Osteocyte (in vitro differentiated cells): ENCODE measurements at regions not wholly inside any gene's neighbourhood (a gene's known extent, or its start where the extent isn't known, plus 50 kb on each side); places are given as distances from the start of the nearest gene placed in this dataset.
"Not testable (repeated sequence)": the region's sequence is repeated elsewhere in the genome, so short reads cannot be mapped to it uniquely, and the experiment has no call there.

ENCODE experiments used
- DNase-seq: peaks from one replicate; pipeline ENCODE4 v3.0.0; 2021; ENCODE audit warnings: mixed read lengths; ENCODE audit not compliant: unreplicated experiment; ENCODE audit errors: extremely low spot score
- H3K27ac Mint-ChIP-seq: one replicate; pipeline ENCODE4 v1.8.0; 2021; ENCODE audit warnings: mild to moderate bottlenecking, mixed read lengths; ENCODE audit not compliant: unreplicated experiment
- H3K27me3 Mint-ChIP-seq: one replicate; pipeline ENCODE4 v1.8.0; 2021; ENCODE audit warnings: mixed read lengths; ENCODE audit not compliant: unreplicated experiment
- H3K36me3 Mint-ChIP-seq: one replicate; pipeline ENCODE4 v1.8.0; 2021; ENCODE audit warnings: mixed read lengths; ENCODE audit not compliant: unreplicated experiment
- H3K4me1 Mint-ChIP-seq: one replicate; pipeline ENCODE4 v1.8.0; 2021; ENCODE audit warnings: mixed read lengths; ENCODE audit not compliant: unreplicated experiment
- H3K4me3 Mint-ChIP-seq: one replicate; pipeline ENCODE4 v1.8.0; 2021; ENCODE audit warnings: mild to moderate bottlenecking, moderate library complexity, mixed read lengths; ENCODE audit not compliant: unreplicated experiment
- H3K9me3 Mint-ChIP-seq: one replicate; pipeline ENCODE4 v1.8.0; 2021; ENCODE audit warnings: mixed read lengths; ENCODE audit not compliant: unreplicated experiment
- CTCF ChIP-seq: fragments of 200-600 bp; sonication (generic); IDR thresholded peaks from 2 replicates; pipeline ENCODE4 v1.5.0; 2021; ENCODE audit warnings: antibody characterized with exemption, mild to moderate bottlenecking, moderate library complexity

- Mint-ChIP-seq H3K27ac (no peak overlapping the region), H3K4me1 (no peaks in the 10 kb centered on the region), H3K4me3 (no peak overlapping the region), H3K36me3 (no peaks in the 10 kb centered on the region), H3K9me3 (no peaks in the 10 kb centered on the region), H3K27me3 (peaks cover 28% of the 10 kb centered on the region)
- DNase-seq = no peak
- no peak for TF ChIP-seq CTCF
Measured at GRCh38 chr6:115873901-115874300, 186.8 kb downstream of the FRK start.

DNA sequence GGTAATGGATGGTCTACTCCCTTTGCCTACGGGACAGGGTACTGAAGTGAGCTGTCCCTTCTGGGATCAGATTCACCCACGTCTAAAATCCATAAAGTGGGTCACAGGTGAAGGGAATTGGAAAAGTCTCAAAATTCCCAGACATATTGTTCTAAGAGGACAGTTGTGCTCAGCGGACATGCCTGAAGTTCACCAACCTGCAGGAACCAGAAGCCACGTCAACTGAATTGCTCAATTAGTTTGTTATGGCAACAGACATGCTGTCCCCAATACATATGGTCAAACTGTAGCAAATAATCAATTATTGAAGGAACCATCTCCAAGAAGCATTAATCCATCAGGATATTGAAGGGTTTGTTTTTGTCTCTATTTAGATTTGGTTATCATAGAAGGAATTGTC, 190.2 kb downstream of the FRK start:
- H3K27ac Mint-ChIP-seq = no peak overlapping the region
- H3K4me1 Mint-ChIP-seq = no peaks in the 10 kb centered on the region
- no peak for TF ChIP-seq CTCF
- DNase-seq = no peak
- H3K9me3 Mint-ChIP-seq = no peaks in the 10 kb centered on the region
- H3K36me3 Mint-ChIP-seq = no peaks in the 10 kb centered on the region
- peaks cover 22% of the 10 kb centered on the region for H3K27me3 Mint-ChIP-seq
- H3K4me3 Mint-ChIP-seq = no peak overlapping the region

DNA sequence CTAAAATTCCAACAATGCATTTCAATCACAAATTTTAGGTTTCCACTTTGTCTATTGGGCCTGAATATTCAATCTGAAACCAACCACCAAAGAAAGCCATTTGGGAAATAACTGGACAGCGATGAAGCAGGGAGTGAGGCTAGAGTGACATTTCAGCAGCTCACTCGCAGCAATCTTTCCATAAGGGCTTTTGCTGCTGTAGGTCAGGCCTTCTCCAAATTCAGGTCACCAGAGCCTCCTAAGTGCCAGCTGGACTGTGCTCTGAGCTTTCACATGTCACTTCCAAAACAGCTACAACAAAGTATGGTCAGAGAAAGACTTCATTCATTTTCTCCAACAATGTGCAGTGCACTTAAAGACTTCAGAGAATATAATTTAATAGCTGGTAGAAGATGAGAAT, 194.8 kb downstream of the FRK start:
- H3K4me3 Mint-ChIP-seq = no peak overlapping the region
- H3K27me3 Mint-ChIP-seq = peaks cover 20% of the 10 kb centered on the region
- no peaks in the 10 kb centered on the region for H3K36me3 Mint-ChIP-seq
- TF ChIP-seq CTCF = no peak
- no peaks in the 10 kb centered on the region for H3K4me1 Mint-ChIP-seq
- DNase-seq = no peak
- H3K27ac Mint-ChIP-seq = no peak overlapping the region
- H3K9me3 Mint-ChIP-seq = no peaks in the 10 kb centered on the region

GRCh38 chr6:115863211-115863610, 197.5 kb downstream of the FRK start:
- no peaks in the 10 kb centered on the region for H3K4me1 Mint-ChIP-seq
- H3K27me3 Mint-ChIP-seq = peaks cover 14% of the 10 kb centered on the region
- no peaks in the 10 kb centered on the region for H3K9me3 Mint-ChIP-seq
- no peak for DNase-seq
- H3K36me3 Mint-ChIP-seq = no peaks in the 10 kb centered on the region
- H3K27ac Mint-ChIP-seq = no peak overlapping the region
- TF ChIP-seq CTCF = no peak
- H3K4me3 Mint-ChIP-seq = no peak overlapping the region

GRCh38 chr6:115861658-115862057, 199.0 kb downstream of the FRK start:
- not testable (repeated sequence) for H3K27me3 Mint-ChIP-seq, H3K4me3 Mint-ChIP-seq, DNase-seq, H3K9me3 Mint-ChIP-seq, H3K36me3 Mint-ChIP-seq, H3K4me1 Mint-ChIP-seq, H3K27ac Mint-ChIP-seq

GRCh38 chr6:115859577-115859976, 201.1 kb downstream of the FRK start:
- peaks cover 12% of the 10 kb centered on the region for H3K9me3 Mint-ChIP-seq
- H3K4me1 Mint-ChIP-seq, H3K27ac Mint-ChIP-seq, H3K4me3 Mint-ChIP-seq, H3K27me3 Mint-ChIP-seq, DNase-seq, H3K36me3 Mint-ChIP-seq: not testable (repeated sequence)
